Neural cell (in vitro differentiated cells): ENCODE measurements at regions not wholly inside any gene's neighbourhood (a gene's known extent, or its start where the extent isn't known, plus 50 kb on each side); places are given as distances from the start of the nearest gene placed in this dataset.

ENCODE experiments used
- H2AFZ ChIP-seq: fragments of 200-600, 300-800 bp; sonication (generic), shearing (Covaris generic); 2 replicates; pipeline ENCODE4 v1.6.0; 2014; ENCODE audit warnings: low read depth, mild to moderate bottlenecking, antibody characterized with exemption, low read length, moderate library complexity
- H3F3A ChIP-seq: fragments of 200-600 bp; shearing (Covaris generic); 2 replicates; pipeline ENCODE4 v1.6.1; 2016; ENCODE audit warnings: mild to moderate bottlenecking, moderate library complexity, mixed read lengths, antibody characterized with exemption, low read length; ENCODE audit not compliant: insufficient read depth, poor library complexity, severe bottlenecking
- H3K27ac ChIP-seq: fragments of 200-600, 300-800 bp; sonication (generic), shearing (Covaris generic); 2 replicates; pipeline ENCODE4 v1.5.1; 2014; ENCODE audit warnings: mild to moderate bottlenecking, low read length, moderate library complexity
- H3K27me3 ChIP-seq: fragments of 300-800, 200-600 bp; sonication (generic), shearing (Covaris generic); 2 replicates; pipeline ENCODE4 v1.6.0; 2014; ENCODE audit warnings: mild to moderate bottlenecking, low read depth, low read length, moderate library complexity; ENCODE audit not compliant: insufficient read depth
- H3K36me3 ChIP-seq: fragments of 300-800, 200-600 bp; sonication (generic), shearing (Covaris generic); 2 replicates; pipeline ENCODE4 v1.5.1; 2014; ENCODE audit warnings: mild to moderate bottlenecking, antibody characterized with exemption, low read length, moderate library complexity; ENCODE audit not compliant: insufficient read depth
- H3K4me2 ChIP-seq: fragments of 300-800, 200-600 bp; sonication (generic), shearing (Covaris generic); 2 replicates; pipeline ENCODE4 v1.6.0; 2014; ENCODE audit warnings: mild to moderate bottlenecking, low read length
- H3K4me3 ChIP-seq: fragments of 300-800, 200-600 bp; sonication (generic), shearing (Covaris generic); 2 replicates; pipeline ENCODE4 v1.5.1; 2014; ENCODE audit warnings: mild to moderate bottlenecking, low read length, moderate library complexity
- H3K79me2 ChIP-seq: fragments of 200-600 bp; shearing (Covaris generic); replicated peaks from 2 replicates; pipeline ENCODE4 v1.6.0; 2014; ENCODE audit warnings: mild to moderate bottlenecking, low read length, moderate library complexity; ENCODE audit not compliant: insufficient read depth
- H3K9ac ChIP-seq: fragments of 300-800, 200-600 bp; sonication (generic), shearing (Covaris generic); 2 replicates; pipeline ENCODE4 v1.6.1; 2016; ENCODE audit warnings: mild to moderate bottlenecking, low read length, mixed read lengths
- H3K9me2 ChIP-seq: fragments of 200-600 bp; shearing (Covaris generic); 2 replicates; pipeline ENCODE4 v1.6.1; 2016; ENCODE audit warnings: mild to moderate bottlenecking, low read length, mixed read lengths; ENCODE audit not compliant: insufficient read depth
- H3K9me3 ChIP-seq: fragments of 200-600, 300-800 bp; sonication (generic), shearing (Covaris generic); 2 replicates; pipeline ENCODE4 v1.6.1; 2016; ENCODE audit warnings: mild to moderate bottlenecking, mixed run types, low read length, moderate library complexity, mixed read lengths
- H4K20me1 ChIP-seq: fragments of 200-600 bp; shearing (Covaris generic); 2 replicates; pipeline ENCODE4 v1.6.1; 2016; ENCODE audit warnings: mild to moderate bottlenecking, mixed run types; ENCODE audit not compliant: insufficient read depth
- CTCF ChIP-seq: fragments of 450-650 bp; IDR thresholded peaks from 2 replicates; pipeline ENCODE4 v1.5.1; 2014; ENCODE audit warnings: antibody characterized with exemption, mild to moderate bottlenecking, moderate library complexity; ENCODE audit not compliant: poor library complexity, severe bottlenecking
- EP300 ChIP-seq: fragments of 450-650 bp; conservative IDR thresholded peaks from 2 replicates; pipeline ENCODE4 v1.6.1; 2014; ENCODE audit warnings: antibody characterized with exemption, mild to moderate bottlenecking, moderate library complexity; ENCODE audit not compliant: poor library complexity, severe bottlenecking
- EZH2 ChIP-seq: fragments of 200-600, 300-800 bp; shearing (Covaris generic), sonication (generic); IDR thresholded peaks from 2 replicates; pipeline ENCODE4 v1.6.1; 2014; ENCODE audit warnings: antibody characterized with exemption, low read length, borderline replicate concordance, mild to moderate bottlenecking; ENCODE audit not compliant: insufficient read depth, poor library complexity, severe bottlenecking
- MXI1 ChIP-seq: fragments of 450-650 bp; conservative IDR thresholded peaks from 2 replicates; pipeline ENCODE4 v1.6.1; 2014; ENCODE audit warnings: antibody characterized with exemption, mild to moderate bottlenecking; ENCODE audit not compliant: poor library complexity, severe bottlenecking
- POLR2AphosphoS5 ChIP-seq: IDR thresholded peaks from 2 replicates; pipeline ENCODE4 v1.6.1; 2012
- RAD21 ChIP-seq: fragments of 450-650 bp; conservative IDR thresholded peaks from 2 replicates; pipeline ENCODE4 v1.6.1; 2014; ENCODE audit warnings: antibody characterized with exemption, mild to moderate bottlenecking, moderate library complexity
- REST ChIP-seq: IDR thresholded peaks from 2 replicates; pipeline ENCODE4 v1.6.1; 2012; ENCODE audit warnings: borderline replicate concordance
- SMC3 ChIP-seq: fragments of 450-650 bp; conservative IDR thresholded peaks from 2 replicates; pipeline ENCODE4 v1.6.1; 2014; ENCODE audit warnings: antibody characterized with exemption, mild to moderate bottlenecking, moderate library complexity; ENCODE audit not compliant: poor library complexity
- TAF1 ChIP-seq: IDR thresholded peaks from 2 replicates; pipeline ENCODE4 v1.6.1; 2012; ENCODE audit warnings: low read depth

- no peaks in the 10 kb centered on the region for H3F3A ChIP-seq
- no peak overlapping the region for H3K4me3 ChIP-seq
- no peaks in the 10 kb centered on the region for H3K27me3 ChIP-seq
- H3K4me2 ChIP-seq: no peak overlapping the region
- no peaks in the 10 kb centered on the region for H3K79me2 ChIP-seq
- no peak overlapping the region for H3K9ac ChIP-seq
- no peaks in the 10 kb centered on the region for H4K20me1 ChIP-seq
- no peak overlapping the region for H3K27ac ChIP-seq
- TF ChIP-seq RAD21 (no peak), MXI1 (no peak), EP300 (no peak), REST (no peak), CTCF (no peak)
- no peaks in the 10 kb centered on the region for H3K9me3 ChIP-seq
- H2AFZ ChIP-seq: no peak overlapping the region
- no peaks in the 10 kb centered on the region for H3K9me2 ChIP-seq
- no peaks in the 10 kb centered on the region for H3K36me3 ChIP-seq
These were observed 97.0 kb upstream of the PRR5 start for GRCh38 chr22:44604991-44605390.

GRCh38 chr22:44604455-44604854 lies 97.5 kb upstream of the PRR5 start:
- no peaks in the 10 kb centered on the region for H3K9me2 ChIP-seq
- H3F3A ChIP-seq: no peaks in the 10 kb centered on the region
- no peak overlapping the region for H3K27ac ChIP-seq
- H3K36me3 ChIP-seq: no peaks in the 10 kb centered on the region
- no peak overlapping the region for H2AFZ ChIP-seq
- no peak overlapping the region for H3K9ac ChIP-seq
- H4K20me1 ChIP-seq: no peaks in the 10 kb centered on the region
- H3K79me2 ChIP-seq: no peaks in the 10 kb centered on the region
- H3K27me3 ChIP-seq: no peaks in the 10 kb centered on the region
- no peaks in the 10 kb centered on the region for H3K9me3 ChIP-seq
- no peak for TF ChIP-seq REST
- no peak for TF ChIP-seq RAD21
- TF ChIP-seq MXI1: no peak
- no peak for TF ChIP-seq EZH2
- no peak for TF ChIP-seq SMC3
- TF ChIP-seq TAF1: no peak
- no peak for TF ChIP-seq EP300
- TF ChIP-seq POLR2AphosphoS5: no peak
- TF ChIP-seq CTCF: no peak
- no peak overlapping the region for H3K4me2 ChIP-seq
- H3K4me3 ChIP-seq: no peak overlapping the region
